ENCODE measurements at regions not wholly inside any gene's neighbourhood (a gene's known extent, or its start where the extent isn't known, plus 50 kb on each side); places are given as distances from the start of the nearest gene placed in this dataset.
"Not testable (repeated sequence)": the region's sequence is repeated elsewhere in the genome, so short reads cannot be mapped to it uniquely, and the experiment has no call there.

- H3K4me3 ChIP-seq (ENCODE audit: low read depth, low read length) = no peak overlapping the region
- TF ChIP-seq, protein P1, sequence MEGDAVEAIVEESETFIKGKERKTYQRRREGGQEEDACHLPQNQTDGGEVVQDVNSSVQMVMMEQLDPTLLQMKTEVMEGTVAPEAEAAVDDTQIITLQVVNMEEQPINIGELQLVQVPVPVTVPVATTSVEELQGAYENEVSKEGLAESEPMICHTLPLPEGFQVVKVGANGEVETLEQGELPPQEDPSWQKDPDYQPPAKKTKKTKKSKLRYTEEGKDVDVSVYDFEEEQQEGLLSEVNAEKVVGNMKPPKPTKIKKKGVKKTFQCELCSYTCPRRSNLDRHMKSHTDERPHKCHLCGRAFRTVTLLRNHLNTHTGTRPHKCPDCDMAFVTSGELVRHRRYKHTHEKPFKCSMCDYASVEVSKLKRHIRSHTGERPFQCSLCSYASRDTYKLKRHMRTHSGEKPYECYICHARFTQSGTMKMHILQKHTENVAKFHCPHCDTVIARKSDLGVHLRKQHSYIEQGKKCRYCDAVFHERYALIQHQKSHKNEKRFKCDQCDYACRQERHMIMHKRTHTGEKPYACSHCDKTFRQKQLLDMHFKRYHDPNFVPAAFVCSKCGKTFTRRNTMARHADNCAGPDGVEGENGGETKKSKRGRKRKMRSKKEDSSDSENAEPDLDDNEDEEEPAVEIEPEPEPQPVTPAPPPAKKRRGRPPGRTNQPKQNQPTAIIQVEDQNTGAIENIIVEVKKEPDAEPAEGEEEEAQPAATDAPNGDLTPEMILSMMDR (IDR thresholded peaks at IDR 0.05; ENCODE audit: insufficient read depth, low read depth, low read length) = no peak
- DNase-seq (ENCODE audit: low read depth) = no peak
Observed at GRCh38 chr5:118520771-118521415, 467.5 kb downstream of the DTWD2 start.

DNA sequence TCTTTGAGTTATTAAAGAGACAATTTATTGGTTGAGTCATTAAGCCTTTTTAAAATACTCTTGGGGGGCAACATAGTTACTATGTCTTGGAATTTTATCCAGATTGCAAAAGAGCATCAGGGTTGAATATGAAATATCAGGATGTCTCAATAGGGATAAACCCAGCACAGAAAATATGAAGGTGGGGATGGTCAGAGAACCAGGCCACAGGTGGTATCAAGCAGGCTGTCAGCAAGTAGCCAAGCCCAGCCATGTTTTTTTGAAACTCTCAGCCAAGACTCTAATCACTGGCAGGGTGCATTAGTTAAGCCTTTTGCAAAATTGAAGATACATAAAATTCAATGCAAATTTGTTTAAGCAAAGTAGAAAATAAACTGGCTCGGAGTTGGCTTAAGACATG is 468.9 kb downstream of the DTWD2 start:
- DNase-seq (ENCODE audit: low read depth) = no peak
- TF ChIP-seq, protein P1 (IDR thresholded peaks at IDR 0.05; ENCODE audit: insufficient read depth, low read depth, low read length) = no peak
- H3K4me3 ChIP-seq (ENCODE audit: low read depth, low read length) = no peak overlapping the region

DNA sequence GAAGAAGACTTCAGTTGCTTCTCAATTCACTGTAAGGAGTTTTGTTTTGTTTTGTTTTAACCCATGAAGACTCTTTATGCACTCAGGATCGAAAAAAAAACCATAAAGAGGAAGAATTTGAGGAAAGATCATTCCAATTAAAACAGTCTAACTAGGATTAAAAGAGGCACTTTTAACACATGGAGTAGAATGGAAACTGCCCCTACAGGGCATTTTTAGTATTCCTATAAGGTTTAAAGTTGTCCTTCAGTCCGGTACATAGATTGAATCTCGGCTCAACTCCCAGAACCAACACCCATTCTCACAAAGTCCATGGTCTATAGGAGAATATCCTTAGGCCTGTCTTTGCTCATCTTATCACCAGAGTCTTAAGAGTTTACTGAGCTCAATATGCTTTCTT is 469.6 kb downstream of the DTWD2 start:
- TF ChIP-seq, protein P1 (IDR thresholded peaks at IDR 0.05; ENCODE audit: insufficient read depth, low read depth, low read length) = no peak
- no peak overlapping the region for H3K4me3 ChIP-seq (ENCODE audit: low read depth, low read length)
- DNase-seq (ENCODE audit: low read depth) = no peak

DNA sequence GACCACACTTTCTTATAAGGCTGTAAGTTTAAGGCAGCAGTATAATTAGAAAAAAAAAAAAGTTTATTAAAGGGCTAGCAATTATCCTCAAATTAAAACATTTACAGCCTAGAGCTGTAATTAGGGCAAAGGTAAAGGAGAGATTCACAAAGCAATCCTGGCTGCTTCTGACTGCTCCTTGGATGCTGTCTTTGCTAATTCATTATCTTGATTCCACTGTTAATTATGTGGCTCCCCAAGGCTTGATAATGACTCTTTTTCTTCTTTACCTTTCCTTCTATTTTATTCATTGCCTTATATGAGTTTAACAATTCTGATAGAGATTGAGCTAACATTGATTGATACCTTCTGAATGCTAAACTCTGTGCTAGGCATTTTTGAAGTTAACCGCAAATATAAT is 476.5 kb downstream of the DTWD2 start:
- H3K4me3 ChIP-seq (ENCODE audit: low read depth, low read length) = no peak overlapping the region
- TF ChIP-seq, protein P1 (IDR thresholded peaks at IDR 0.05; ENCODE audit: insufficient read depth, low read depth, low read length) = no peak
- DNase-seq (ENCODE audit: low read depth) = no peak

- no peak for DNase-seq (ENCODE audit: low read depth)
- no peak overlapping the region for H3K4me3 ChIP-seq (ENCODE audit: low read depth, low read length)
- TF ChIP-seq, protein P1 (IDR thresholded peaks at IDR 0.05; ENCODE audit: insufficient read depth, low read depth, low read length) = no peak
Observed at GRCh38 chr5:118506217-118506852, 482.0 kb downstream of the DTWD2 start.

GRCh38 chr5:118502232-118502631 is 486.1 kb downstream of the DTWD2 start:
- not testable (repeated sequence) for H3K4me3 ChIP-seq (ENCODE audit: low read depth, low read length); DNase-seq (ENCODE audit: low read depth)

- TF ChIP-seq, protein P1 (IDR thresholded peaks at IDR 0.05; ENCODE audit: insufficient read depth, low read depth, low read length) = no peak
- no peak overlapping the region for H3K4me3 ChIP-seq (ENCODE audit: low read depth, low read length)
- DNase-seq (ENCODE audit: low read depth) = no peak
Observed at GRCh38 chr5:118491351-118491750, 497.0 kb downstream of the DTWD2 start.
